ENCODE measurements at regions not wholly inside any gene's neighbourhood (a gene's known extent, or its start where the extent isn't known, plus 50 kb on each side); places are given as distances from the start of the nearest gene placed in this dataset.

DNA sequence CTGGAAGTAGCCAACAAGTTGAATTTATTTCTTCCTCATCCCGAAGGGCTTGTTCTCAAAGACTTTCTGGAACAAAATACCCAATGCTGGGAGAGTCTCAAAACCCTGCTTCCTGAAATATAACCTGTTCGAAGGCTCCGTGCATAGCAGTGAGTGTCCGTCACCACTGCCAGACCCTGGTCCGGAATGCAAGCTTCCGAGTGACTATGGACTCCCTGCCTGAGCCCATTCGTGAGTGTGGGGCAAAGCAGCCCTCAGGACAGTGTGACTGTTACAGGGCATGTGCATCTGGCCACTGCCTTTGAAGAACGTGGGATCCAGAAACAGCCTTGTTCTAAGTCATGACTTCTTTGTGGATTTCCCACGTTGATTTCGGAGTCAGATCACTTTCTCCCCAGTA lies 214.5 kb upstream of the IGF1R start:
- Histone ChIP-seq H3K27ac (ENCODE audit: low read depth, low read length, poor library complexity, severe bottlenecking) (no peak overlapping the region), H3K4me1 (ENCODE audit: insufficient read depth, low read length, severe bottlenecking) (no peaks in the 10 kb centered on the region), H3K9me2 (ENCODE audit: low read depth, low read length) (no peaks in the 10 kb centered on the region), H3K9ac (ENCODE audit: low read length) (no peak overlapping the region), H2AFZ (ENCODE audit: low read length) (no peak overlapping the region), H3K9me3 (ENCODE audit: low read length) (no peaks in the 10 kb centered on the region), H3K79me2 (ENCODE audit: insufficient read depth, low read length) (no peaks in the 10 kb centered on the region), H3F3A (ENCODE audit: insufficient read depth, low read length) (no peaks in the 10 kb centered on the region), H3K4me2 (ENCODE audit: low read length) (no peak overlapping the region), H3K4me3 (ENCODE audit: low read depth, low read length, poor library complexity, severe bottlenecking) (no peak overlapping the region), H4K20me1 (ENCODE audit: insufficient read depth, low read length) (no peaks in the 10 kb centered on the region), H3K36me3 (ENCODE audit: insufficient read depth, low read length) (no peaks in the 10 kb centered on the region), H3K27me3 (ENCODE audit: insufficient read depth, low read length) (no peaks in the 10 kb centered on the region)
- TF ChIP-seq, protein P1, sequence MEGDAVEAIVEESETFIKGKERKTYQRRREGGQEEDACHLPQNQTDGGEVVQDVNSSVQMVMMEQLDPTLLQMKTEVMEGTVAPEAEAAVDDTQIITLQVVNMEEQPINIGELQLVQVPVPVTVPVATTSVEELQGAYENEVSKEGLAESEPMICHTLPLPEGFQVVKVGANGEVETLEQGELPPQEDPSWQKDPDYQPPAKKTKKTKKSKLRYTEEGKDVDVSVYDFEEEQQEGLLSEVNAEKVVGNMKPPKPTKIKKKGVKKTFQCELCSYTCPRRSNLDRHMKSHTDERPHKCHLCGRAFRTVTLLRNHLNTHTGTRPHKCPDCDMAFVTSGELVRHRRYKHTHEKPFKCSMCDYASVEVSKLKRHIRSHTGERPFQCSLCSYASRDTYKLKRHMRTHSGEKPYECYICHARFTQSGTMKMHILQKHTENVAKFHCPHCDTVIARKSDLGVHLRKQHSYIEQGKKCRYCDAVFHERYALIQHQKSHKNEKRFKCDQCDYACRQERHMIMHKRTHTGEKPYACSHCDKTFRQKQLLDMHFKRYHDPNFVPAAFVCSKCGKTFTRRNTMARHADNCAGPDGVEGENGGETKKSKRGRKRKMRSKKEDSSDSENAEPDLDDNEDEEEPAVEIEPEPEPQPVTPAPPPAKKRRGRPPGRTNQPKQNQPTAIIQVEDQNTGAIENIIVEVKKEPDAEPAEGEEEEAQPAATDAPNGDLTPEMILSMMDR (IDR thresholded peaks at IDR 0.05; ENCODE audit: low read length) = no peak
- no peak for TF ChIP-seq EZH2 (IDR thresholded peaks at IDR 0.05; ENCODE audit: borderline replicate concordance, low read length)

GRCh38 chr15:98437752-98438151 lies 210.6 kb upstream of the IGF1R start:
- Histone ChIP-seq H3F3A (ENCODE audit: insufficient read depth, low read length) (no peaks in the 10 kb centered on the region), H3K9me2 (ENCODE audit: low read depth, low read length) (no peaks in the 10 kb centered on the region), H3K36me3 (ENCODE audit: insufficient read depth, low read length) (no peaks in the 10 kb centered on the region), H2AFZ (ENCODE audit: low read length) (no peak overlapping the region), H4K20me1 (ENCODE audit: insufficient read depth, low read length) (no peaks in the 10 kb centered on the region), H3K27ac (ENCODE audit: low read depth, low read length, poor library complexity, severe bottlenecking) (no peak overlapping the region), H3K4me2 (ENCODE audit: low read length) (no peak overlapping the region), H3K9ac (ENCODE audit: low read length) (no peak overlapping the region), H3K4me1 (ENCODE audit: insufficient read depth, low read length, severe bottlenecking) (no peaks in the 10 kb centered on the region), H3K4me3 (ENCODE audit: low read depth, low read length, poor library complexity, severe bottlenecking) (no peak overlapping the region), H3K79me2 (ENCODE audit: insufficient read depth, low read length) (no peaks in the 10 kb centered on the region), H3K9me3 (ENCODE audit: low read length) (no peaks in the 10 kb centered on the region), H3K27me3 (ENCODE audit: insufficient read depth, low read length) (no peaks in the 10 kb centered on the region)
- TF ChIP-seq, protein P1 (IDR thresholded peaks at IDR 0.05; ENCODE audit: low read length) = no peak
- TF ChIP-seq EZH2 (IDR thresholded peaks at IDR 0.05; ENCODE audit: borderline replicate concordance, low read length) = no peak

GRCh38 chr15:98438326-98438725 lies 210.0 kb upstream of the IGF1R start:
- no peak overlapping the region for H2AFZ ChIP-seq (ENCODE audit: low read length)
- no peaks in the 10 kb centered on the region for H3K9me3 ChIP-seq (ENCODE audit: low read length)
- H3F3A ChIP-seq (ENCODE audit: insufficient read depth, low read length) = no peaks in the 10 kb centered on the region
- H3K9ac ChIP-seq (ENCODE audit: low read length) = no peak overlapping the region
- H3K4me1 ChIP-seq (ENCODE audit: insufficient read depth, low read length, severe bottlenecking) = no peaks in the 10 kb centered on the region
- TF ChIP-seq, protein P1 (IDR thresholded peaks at IDR 0.05; ENCODE audit: low read length) = no peak
- no peak for TF ChIP-seq EZH2 (IDR thresholded peaks at IDR 0.05; ENCODE audit: borderline replicate concordance, low read length)
- no peak overlapping the region for H3K4me2 ChIP-seq (ENCODE audit: low read length)
- no peak overlapping the region for H3K4me3 ChIP-seq (ENCODE audit: low read depth, low read length, poor library complexity, severe bottlenecking)
- no peaks in the 10 kb centered on the region for H4K20me1 ChIP-seq (ENCODE audit: insufficient read depth, low read length)
- no peak overlapping the region for H3K27ac ChIP-seq (ENCODE audit: low read depth, low read length, poor library complexity, severe bottlenecking)
- H3K36me3 ChIP-seq (ENCODE audit: insufficient read depth, low read length) = no peaks in the 10 kb centered on the region
- no peaks in the 10 kb centered on the region for H3K79me2 ChIP-seq (ENCODE audit: insufficient read depth, low read length)
- no peaks in the 10 kb centered on the region for H3K9me2 ChIP-seq (ENCODE audit: low read depth, low read length)
- no peaks in the 10 kb centered on the region for H3K27me3 ChIP-seq (ENCODE audit: insufficient read depth, low read length)
